ENCODE measurements at regions not wholly inside any gene's neighbourhood (a gene's known extent, or its start where the extent isn't known, plus 50 kb on each side); places are given as distances from the start of the nearest gene placed in this dataset.

DNA sequence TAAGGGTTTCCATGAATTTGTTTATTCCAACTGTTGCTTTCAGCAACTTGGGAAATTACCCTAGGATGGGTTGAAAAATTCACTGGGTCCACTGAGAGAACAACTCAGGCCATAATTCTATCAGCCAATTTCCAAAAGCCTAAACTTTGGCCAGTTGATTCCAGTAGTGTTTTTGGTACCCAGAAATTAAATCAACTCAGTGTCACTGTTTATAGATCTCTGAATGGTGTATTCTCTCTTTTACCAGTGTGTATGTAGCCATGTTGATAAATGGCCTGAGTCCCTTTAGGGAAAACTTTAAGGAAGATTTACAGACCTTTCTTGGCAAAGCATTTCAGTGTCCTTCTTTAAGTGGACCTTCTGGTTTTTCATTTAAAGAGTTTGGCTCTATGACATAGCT lies 636.4 kb downstream of the OTOL1 start:
- no TSS peak for BruUV-seq (replicated peaks)
- ATAC-seq = no peak
- TF ChIP-seq EZH2 (IDR thresholded peaks at IDR 0.05; ENCODE audit: low read length, unreplicated experiment) (no peak), EZH2phosphoT487 (IDR thresholded peaks at IDR 0.05; ENCODE audit: borderline replicate concordance, low read length) (no peak)
- TF ChIP-seq, protein P1, sequence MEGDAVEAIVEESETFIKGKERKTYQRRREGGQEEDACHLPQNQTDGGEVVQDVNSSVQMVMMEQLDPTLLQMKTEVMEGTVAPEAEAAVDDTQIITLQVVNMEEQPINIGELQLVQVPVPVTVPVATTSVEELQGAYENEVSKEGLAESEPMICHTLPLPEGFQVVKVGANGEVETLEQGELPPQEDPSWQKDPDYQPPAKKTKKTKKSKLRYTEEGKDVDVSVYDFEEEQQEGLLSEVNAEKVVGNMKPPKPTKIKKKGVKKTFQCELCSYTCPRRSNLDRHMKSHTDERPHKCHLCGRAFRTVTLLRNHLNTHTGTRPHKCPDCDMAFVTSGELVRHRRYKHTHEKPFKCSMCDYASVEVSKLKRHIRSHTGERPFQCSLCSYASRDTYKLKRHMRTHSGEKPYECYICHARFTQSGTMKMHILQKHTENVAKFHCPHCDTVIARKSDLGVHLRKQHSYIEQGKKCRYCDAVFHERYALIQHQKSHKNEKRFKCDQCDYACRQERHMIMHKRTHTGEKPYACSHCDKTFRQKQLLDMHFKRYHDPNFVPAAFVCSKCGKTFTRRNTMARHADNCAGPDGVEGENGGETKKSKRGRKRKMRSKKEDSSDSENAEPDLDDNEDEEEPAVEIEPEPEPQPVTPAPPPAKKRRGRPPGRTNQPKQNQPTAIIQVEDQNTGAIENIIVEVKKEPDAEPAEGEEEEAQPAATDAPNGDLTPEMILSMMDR (conservative IDR thresholded peaks at IDR 0.05; ENCODE audit: low read depth, low read length) = no peak
- intact Hi-C loops (cut with micrococcal nuclease) = no loop called here
- no peaks in the 10 kb centered on the region for H3K4me1 ChIP-seq (ENCODE audit: insufficient read depth, low read length)
- H3K79me2 ChIP-seq (ENCODE audit: low read length) = no peaks in the 10 kb centered on the region
- H3K4me3 ChIP-seq (ENCODE audit: low read length) = no peak overlapping the region
- POLR2A ChIA-PET (ENCODE audit: unreplicated experiment) = no interaction called here
- H3K4me2 ChIP-seq (ENCODE audit: low read length) = no peak overlapping the region
- CTCF ChIA-PET = no interaction called here
- H3K27me3 ChIP-seq (ENCODE audit: low read length) = no peaks in the 10 kb centered on the region
- no peaks in the 10 kb centered on the region for H3K9me3 ChIP-seq (ENCODE audit: low read length)
- no peaks in the 10 kb centered on the region for H3K36me3 ChIP-seq (ENCODE audit: low read depth, low read length)
- H3K9me2 ChIP-seq (replicated peaks; ENCODE audit: low read length) = no peaks in the 10 kb centered on the region
- no peaks in the 10 kb centered on the region for H3F3A ChIP-seq (ENCODE audit: low read length, unreplicated experiment)
- H2AFZ ChIP-seq (ENCODE audit: low read length) = no peak overlapping the region
- no peak for DNase-seq
- H4K20me1 ChIP-seq (ENCODE audit: low read length) = no peaks in the 10 kb centered on the region
- H3K9ac ChIP-seq (ENCODE audit: low read length) = no peak overlapping the region
- H3K27ac ChIP-seq (ENCODE audit: low read length) = no peak overlapping the region

DNA sequence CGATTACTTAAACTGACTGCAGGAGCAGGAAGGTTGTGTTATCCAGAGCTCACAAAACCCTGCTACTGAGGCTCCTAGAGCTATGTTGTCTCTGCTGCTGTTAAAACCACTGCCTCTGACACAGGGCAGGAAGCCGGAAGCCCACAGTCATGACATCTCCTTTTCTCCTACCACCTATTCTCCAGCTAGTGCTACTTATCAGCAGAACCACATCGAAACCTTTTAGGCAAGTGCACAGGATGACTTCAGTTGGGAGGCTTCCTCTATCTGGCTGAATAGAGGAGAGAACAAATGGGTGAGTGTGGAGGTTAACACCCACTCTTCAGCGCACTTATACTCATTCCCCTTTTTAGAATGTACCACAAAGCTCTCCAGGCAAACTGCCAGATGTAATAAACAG lies 638.0 kb downstream of the OTOL1 start:
- H3K4me2 ChIP-seq (ENCODE audit: low read length) = no peak overlapping the region
- ATAC-seq = no peak
- POLR2A ChIA-PET (ENCODE audit: unreplicated experiment) = no interaction called here
- no peaks in the 10 kb centered on the region for H3K9me2 ChIP-seq (replicated peaks; ENCODE audit: low read length)
- H3K4me1 ChIP-seq (ENCODE audit: insufficient read depth, low read length) = peaks cover 1% of the 10 kb centered on the region
- H3K9me3 ChIP-seq (ENCODE audit: low read length) = no peaks in the 10 kb centered on the region
- no peak overlapping the region for H3K4me3 ChIP-seq (ENCODE audit: low read length)
- H4K20me1 ChIP-seq (ENCODE audit: low read length) = no peaks in the 10 kb centered on the region
- TF ChIP-seq, protein P1 (conservative IDR thresholded peaks at IDR 0.05; ENCODE audit: low read depth, low read length) = no peak
- TF ChIP-seq EZH2phosphoT487 (IDR thresholded peaks at IDR 0.05; ENCODE audit: borderline replicate concordance, low read length) (no peak), EZH2 (IDR thresholded peaks at IDR 0.05; ENCODE audit: low read length, unreplicated experiment) (no peak)
- CTCF ChIA-PET = no interaction called here
- no peaks in the 10 kb centered on the region for H3K79me2 ChIP-seq (ENCODE audit: low read length)
- H3F3A ChIP-seq (ENCODE audit: low read length, unreplicated experiment) = no peaks in the 10 kb centered on the region
- no peak overlapping the region for H3K9ac ChIP-seq (ENCODE audit: low read length)
- intact Hi-C loops (cut with micrococcal nuclease) = no loop called here
- no TSS peak for BruUV-seq (replicated peaks)
- no peak for DNase-seq
- no peak overlapping the region for H2AFZ ChIP-seq (ENCODE audit: low read length)
- no peaks in the 10 kb centered on the region for H3K36me3 ChIP-seq (ENCODE audit: low read depth, low read length)
- H3K27me3 ChIP-seq (ENCODE audit: low read length) = no peaks in the 10 kb centered on the region
- no peak overlapping the region for H3K27ac ChIP-seq (ENCODE audit: low read length)

GRCh38 chr3:162136136-162136535 lies 639.5 kb downstream of the OTOL1 start:
- Histone ChIP-seq H3K4me1 (ENCODE audit: insufficient read depth, low read length) (peaks cover 17% of the 10 kb centered on the region), H3K9ac (ENCODE audit: low read length) (no peak overlapping the region), H3K27ac (ENCODE audit: low read length) (no peak overlapping the region), H3F3A (ENCODE audit: low read length, unreplicated experiment) (no peaks in the 10 kb centered on the region), H3K4me3 (ENCODE audit: low read length) (no peak overlapping the region), H3K4me2 (ENCODE audit: low read length) (no peak overlapping the region), H3K79me2 (ENCODE audit: low read length) (no peaks in the 10 kb centered on the region), H3K9me2 (replicated peaks; ENCODE audit: low read length) (no peaks in the 10 kb centered on the region), H3K36me3 (ENCODE audit: low read depth, low read length) (no peaks in the 10 kb centered on the region), H4K20me1 (ENCODE audit: low read length) (no peaks in the 10 kb centered on the region), H3K27me3 (ENCODE audit: low read length) (no peaks in the 10 kb centered on the region), H3K9me3 (ENCODE audit: low read length) (no peaks in the 10 kb centered on the region), H2AFZ (ENCODE audit: low read length) (no peak overlapping the region)
- no TSS peak for BruUV-seq (replicated peaks)
- ChIA-PET CTCF (no interaction called here), POLR2A (ENCODE audit: unreplicated experiment) (no interaction called here)
- intact Hi-C loops (cut with micrococcal nuclease) = no loop called here
- DNase-seq (no peak), ATAC-seq (no peak)
- TF ChIP-seq EZH2phosphoT487 (IDR thresholded peaks at IDR 0.05; ENCODE audit: borderline replicate concordance, low read length) (no peak), EZH2 (IDR thresholded peaks at IDR 0.05; ENCODE audit: low read length, unreplicated experiment) (no peak)
- TF ChIP-seq, protein P1 (conservative IDR thresholded peaks at IDR 0.05; ENCODE audit: low read depth, low read length) = no peak
